ENCODE measurements at regions not wholly inside any gene's neighbourhood (a gene's known extent, or its start where the extent isn't known, plus 50 kb on each side); places are given as distances from the start of the nearest gene placed in this dataset.

DNA sequence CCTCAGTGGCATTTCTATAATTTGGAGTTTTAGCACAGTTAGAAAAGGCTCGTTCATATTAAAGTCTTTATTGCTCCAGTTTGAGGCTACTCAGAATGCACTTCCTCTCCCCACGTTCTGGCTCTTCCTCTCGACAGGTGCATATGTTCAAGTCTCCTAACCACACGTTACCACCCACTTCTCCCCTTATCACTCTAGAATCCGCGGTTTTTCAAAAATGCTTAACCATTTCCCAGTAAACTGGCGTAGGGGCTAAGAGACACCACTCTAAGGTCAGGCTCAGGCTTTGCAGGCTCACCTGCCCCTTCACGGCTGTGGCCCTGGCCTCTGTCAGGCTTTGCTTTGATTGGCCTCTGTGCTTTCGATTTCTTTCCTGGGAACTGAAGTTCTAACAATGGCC lies 383.6 kb downstream of the GLRX3 start:
- H3K4ac ChIP-seq (ENCODE audit: low read depth, low read length) = no peak overlapping the region
- WGBS (ENCODE audit: extremely low coverage, insufficient read length, low lambda C conversion rate) = no CpG with 5 or more reads among the region's 9 CpGs
- no peak overlapping the region for H3K4me2 ChIP-seq (ENCODE audit: insufficient read depth, insufficient read length, low read length)
- no peak overlapping the region for H2AK5ac ChIP-seq (ENCODE audit: insufficient read length, low read length)
- H3K4me1 Mint-ChIP-seq = no peaks in the 10 kb centered on the region
- H4K8ac ChIP-seq (replicated peaks; ENCODE audit: insufficient read length, low read depth, low read length) = no peak overlapping the region
- H3K56ac ChIP-seq (ENCODE audit: insufficient read length, low read depth, low read length) = no peak overlapping the region
- no peak overlapping the region for H3K9ac ChIP-seq (ENCODE audit: extremely low read depth, insufficient read length, low read length)
- H2AFZ ChIP-seq (ENCODE audit: low read length) = no peak overlapping the region
- no peak overlapping the region for H2BK12ac ChIP-seq (ENCODE audit: insufficient read length, low read depth, low read length)
- no peaks in the 10 kb centered on the region for H3K79me2 ChIP-seq (ENCODE audit: insufficient read depth, low read length)
- peaks cover 4% of the 10 kb centered on the region for H3K27me3 Mint-ChIP-seq (ENCODE audit: low read depth)
- H3K27ac Mint-ChIP-seq = no peak overlapping the region
- no peaks in the 10 kb centered on the region for H3K36me3 Mint-ChIP-seq (ENCODE audit: insufficient read depth in 1 of 3, low read depth in 3 of 3)
- no peak overlapping the region for H3T11ph ChIP-seq (ENCODE audit: low read length)
- no peak overlapping the region for H3K23ac ChIP-seq (ENCODE audit: insufficient read length, low read depth, low read length)
- no peak overlapping the region for H3K18ac ChIP-seq (ENCODE audit: insufficient read length, low read depth, low read length)
- H4K91ac ChIP-seq (ENCODE audit: insufficient read length, low read depth, low read length) = no peak overlapping the region
- H3K4me1 ChIP-seq (ENCODE audit: insufficient read depth, low read length) = no peaks in the 10 kb centered on the region
- H4K5ac ChIP-seq (ENCODE audit: insufficient read length, low read depth, low read length) = no peak overlapping the region
- peaks cover 2 to 11% of the 10 kb centered on the region in 2 experiments; a peak in 1 of 5 replicates for H3K9me3 Mint-ChIP-seq
- H3K79me1 ChIP-seq (ENCODE audit: insufficient read depth, low read depth, low read length, poor library complexity, severe bottlenecking) = no peaks in the 10 kb centered on the region
- H2BK120ac ChIP-seq (ENCODE audit: low read depth, low read length, poor library complexity, severe bottlenecking) = no peak overlapping the region
- H3K14ac ChIP-seq (ENCODE audit: insufficient read depth, low read length) = no peak overlapping the region
- H2BK15ac ChIP-seq (ENCODE audit: low read depth, low read length) = no peak overlapping the region
- DNase-seq = no peak
- H2BK5ac ChIP-seq (ENCODE audit: insufficient read length, low read length) = no peak overlapping the region
- no peaks in the 10 kb centered on the region for H3K23me2 ChIP-seq (ENCODE audit: insufficient read length, low read depth, low read length, poor library complexity, severe bottlenecking)
- no peaks in the 10 kb centered on the region for H3K27me3 ChIP-seq (ENCODE audit: insufficient read depth, low read length)
- no peak overlapping the region for H2BK20ac ChIP-seq (ENCODE audit: low read depth, low read length, poor library complexity, severe bottlenecking)
- H4K20me1 ChIP-seq (ENCODE audit: control insufficient read depth, insufficient read depth, insufficient read length) = no peaks in the 10 kb centered on the region
- H3K9me3 ChIP-seq (ENCODE audit: control insufficient read depth, low read depth, low read length) = no peaks in the 10 kb centered on the region
- TF ChIP-seq, protein P1, sequence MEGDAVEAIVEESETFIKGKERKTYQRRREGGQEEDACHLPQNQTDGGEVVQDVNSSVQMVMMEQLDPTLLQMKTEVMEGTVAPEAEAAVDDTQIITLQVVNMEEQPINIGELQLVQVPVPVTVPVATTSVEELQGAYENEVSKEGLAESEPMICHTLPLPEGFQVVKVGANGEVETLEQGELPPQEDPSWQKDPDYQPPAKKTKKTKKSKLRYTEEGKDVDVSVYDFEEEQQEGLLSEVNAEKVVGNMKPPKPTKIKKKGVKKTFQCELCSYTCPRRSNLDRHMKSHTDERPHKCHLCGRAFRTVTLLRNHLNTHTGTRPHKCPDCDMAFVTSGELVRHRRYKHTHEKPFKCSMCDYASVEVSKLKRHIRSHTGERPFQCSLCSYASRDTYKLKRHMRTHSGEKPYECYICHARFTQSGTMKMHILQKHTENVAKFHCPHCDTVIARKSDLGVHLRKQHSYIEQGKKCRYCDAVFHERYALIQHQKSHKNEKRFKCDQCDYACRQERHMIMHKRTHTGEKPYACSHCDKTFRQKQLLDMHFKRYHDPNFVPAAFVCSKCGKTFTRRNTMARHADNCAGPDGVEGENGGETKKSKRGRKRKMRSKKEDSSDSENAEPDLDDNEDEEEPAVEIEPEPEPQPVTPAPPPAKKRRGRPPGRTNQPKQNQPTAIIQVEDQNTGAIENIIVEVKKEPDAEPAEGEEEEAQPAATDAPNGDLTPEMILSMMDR (conservative IDR thresholded peaks at IDR 0.05) = no peak
- no peak overlapping the region for H3K4me3 Mint-ChIP-seq
- no peak overlapping the region for H3K27ac ChIP-seq (ENCODE audit: insufficient read length, low read depth, low read length)

Data from H9 (cell line).